ENCODE measurements at regions not wholly inside any gene's neighbourhood (a gene's known extent, or its start where the extent isn't known, plus 50 kb on each side); places are given as distances from the start of the nearest gene placed in this dataset.

GRCh38 chr14:41072776-41073175, 533.9 kb upstream of the LRFN5 start:
- TF ChIP-seq SUZ12 (IDR thresholded peaks at IDR 0.05; ENCODE audit: low read depth, low read length) = no peak
- TF ChIP-seq CTCF (CRISPR knock-in tag; IDR thresholded peaks at IDR 0.05) = no peak
- no peak for TF ChIP-seq EZH2 (conservative IDR thresholded peaks at IDR 0.05; ENCODE audit: low read depth, low read length)
- no peak for TF ChIP-seq NR2F6 (IDR thresholded peaks at IDR 0.05)
- no peak for TF ChIP-seq NR2F6 (CRISPR knock-in tag; IDR thresholded peaks at IDR 0.05)
- TF ChIP-seq HNF4A (CRISPR knock-in tag; IDR thresholded peaks at IDR 0.05) = no peak
- no peak for TF ChIP-seq GATA4 (IDR thresholded peaks at IDR 0.05; ENCODE audit: borderline replicate concordance, low read depth)
- TF ChIP-seq ZNF256 (CRISPR knock-in tag; conservative IDR thresholded peaks at IDR 0.05) = no peak
- no peak for TF ChIP-seq THRA (CRISPR knock-in tag; IDR thresholded peaks at IDR 0.05; ENCODE audit: borderline replicate concordance)
- no peak for TF ChIP-seq HIVEP1 (CRISPR knock-in tag; IDR thresholded peaks at IDR 0.05)
- no peak for TF ChIP-seq ZNF816 (CRISPR knock-in tag; IDR thresholded peaks at IDR 0.05; ENCODE audit: borderline replicate concordance)

Measured in HepG2 (cell line).